GM21423 (cell line): ENCODE measurements at regions not wholly inside any gene's neighbourhood (a gene's known extent, or its start where the extent isn't known, plus 50 kb on each side); places are given as distances from the start of the nearest gene placed in this dataset.

Experiments
- ATAC-seq: cut with Tn5 transposase; IDR thresholded peaks from one replicate; pipeline ENCODE4 v1.9.1; 2021; ENCODE audit warnings: mild to moderate bottlenecking, moderate library complexity; ENCODE audit not compliant: unreplicated experiment

- ATAC-seq: no peak
Measured at GRCh38 chr6:8277769-8278168, 157.6 kb downstream of the SLC35B3 start.

GRCh38 chr6:8276148-8276547 lies 159.2 kb downstream of the SLC35B3 start:
- ATAC-seq: no peak

- no peak for ATAC-seq
Measured at GRCh38 chr6:8275667-8276066, 159.7 kb downstream of the SLC35B3 start.

GRCh38 chr6:8274226-8274625 lies 161.1 kb downstream of the SLC35B3 start:
- no peak for ATAC-seq

GRCh38 chr6:8269872-8270454 lies 165.4 kb downstream of the SLC35B3 start:
- ATAC-seq: no peak

GRCh38 chr6:8269094-8269493 lies 166.3 kb downstream of the SLC35B3 start:
- ATAC-seq: no peak

- no peak for ATAC-seq
Measured at GRCh38 chr6:8268606-8269005, 166.3 kb upstream of the EEF1E1 start.

GRCh38 chr6:8268156-8268555 lies 165.8 kb upstream of the EEF1E1 start:
- ATAC-seq: no peak

- ATAC-seq: no peak
Measured at GRCh38 chr6:8260610-8261009, 158.3 kb upstream of the EEF1E1 start.

GRCh38 chr6:8246403-8246802 lies 144.1 kb upstream of the EEF1E1 start:
- no peak for ATAC-seq

GRCh38 chr6:8245726-8246125 lies 143.4 kb upstream of the EEF1E1 start:
- ATAC-seq: no peak

- no peak for ATAC-seq
Measured at GRCh38 chr6:8243475-8243874, 141.1 kb upstream of the EEF1E1 start.

GRCh38 chr6:8242885-8243284 lies 140.5 kb upstream of the EEF1E1 start:
- ATAC-seq: no peak

- ATAC-seq: no peak
Measured at GRCh38 chr6:8240301-8240700, 138.0 kb upstream of the EEF1E1 start.

GRCh38 chr6:8238773-8239683 lies 136.7 kb upstream of the EEF1E1 start:
- ATAC-seq: no peak

- no peak for ATAC-seq
Measured at GRCh38 chr6:8237668-8238067, 135.3 kb upstream of the EEF1E1 start.

GRCh38 chr6:8236956-8237355 lies 134.6 kb upstream of the EEF1E1 start:
- ATAC-seq: no peak

GRCh38 chr6:8234321-8234720 lies 132.0 kb upstream of the EEF1E1 start:
- ATAC-seq: no peak

GRCh38 chr6:8231956-8232355 lies 129.6 kb upstream of the EEF1E1 start:
- ATAC-seq: no peak

GRCh38 chr6:8229915-8230756 lies 127.8 kb upstream of the EEF1E1 start:
- no peak for ATAC-seq

GRCh38 chr6:8225113-8225512 lies 122.8 kb upstream of the EEF1E1 start:
- no peak for ATAC-seq

GRCh38 chr6:8223678-8224077 lies 121.3 kb upstream of the EEF1E1 start:
- ATAC-seq: no peak
